GM23338 (cell line): ENCODE measurements at regions not wholly inside any gene's neighbourhood (a gene's known extent, or its start where the extent isn't known, plus 50 kb on each side); places are given as distances from the start of the nearest gene placed in this dataset.

Experiments used
- CREB1 ChIP-seq: fragments of 250-450 bp; sonication (Bioruptor Pico); IDR thresholded peaks from 2 replicates; pipeline ENCODE4 v1.5.0; 2020; ENCODE audit warnings: low read depth, mild to moderate bottlenecking, moderate library complexity
- CTCF ChIP-seq, 2 experiments: fragments of 200-600 bp in 1 of 2; sonication (generic) in 1 of 2; conservative IDR thresholded peaks; 2 replicates each; pipeline versions ENCODE4 v1.5.1 to v1.6.1; 2016 to 2017; ENCODE audit warnings: antibody characterized with exemption in 2 of 2, low read depth in 2 of 2, mild to moderate bottlenecking in 2 of 2, moderate library complexity in 1 of 2
- ETS1 ChIP-seq: IDR thresholded peaks from 2 replicates; pipeline ENCODE4 v1.6.1; 2016; ENCODE audit warnings: antibody characterized with exemption
- EZH2 ChIP-seq: fragments of 200-600 bp; sonication (generic); IDR thresholded peaks from one replicate; pipeline ENCODE4 v1.8.0; 2017; ENCODE audit warnings: antibody characterized with exemption, mild to moderate bottlenecking, low read depth; ENCODE audit not compliant: unreplicated experiment
- EZH2phosphoT487 ChIP-seq: fragments of 200-600 bp; sonication (generic); IDR thresholded peaks from one replicate; pipeline ENCODE4 v1.8.1; 2018; ENCODE audit warnings: antibody characterized with exemption; ENCODE audit not compliant: unreplicated experiment
- POLR2AphosphoS5 ChIP-seq: IDR thresholded peaks from 2 replicates; pipeline ENCODE4 v1.6.1; 2016; ENCODE audit warnings: antibody characterized with exemption, low read depth
- REST ChIP-seq: IDR thresholded peaks from one replicate; pipeline ENCODE4 v1.6.1; 2018; ENCODE audit warnings: antibody characterized with exemption; ENCODE audit not compliant: unreplicated experiment

- TF ChIP-seq CTCF (conservative IDR thresholded peaks at IDR 0.05; ENCODE audit: low read depth in 2 of 2) (no peak), EZH2 (no peak), POLR2AphosphoS5 (no peak), EZH2phosphoT487 (no peak), REST (no peak), ETS1 (no peak), CREB1 (CRISPR knock-in tag) (no peak)
Observed at GRCh38 chr2:129829588-129829987, 149.9 kb upstream of the RAB6C start.
